HG03060 (cell line): ENCODE measurements at regions not wholly inside any gene's neighbourhood (a gene's known extent, or its start where the extent isn't known, plus 50 kb on each side); places are given as distances from the start of the nearest gene placed in this dataset.

ENCODE experiments used
- ATAC-seq: cut with Tn5 transposase; IDR thresholded peaks from one replicate; pipeline ENCODE4 v1.9.1; 2021; ENCODE audit warnings: low read depth, moderate number of reproducible peaks; ENCODE audit not compliant: unreplicated experiment

DNA sequence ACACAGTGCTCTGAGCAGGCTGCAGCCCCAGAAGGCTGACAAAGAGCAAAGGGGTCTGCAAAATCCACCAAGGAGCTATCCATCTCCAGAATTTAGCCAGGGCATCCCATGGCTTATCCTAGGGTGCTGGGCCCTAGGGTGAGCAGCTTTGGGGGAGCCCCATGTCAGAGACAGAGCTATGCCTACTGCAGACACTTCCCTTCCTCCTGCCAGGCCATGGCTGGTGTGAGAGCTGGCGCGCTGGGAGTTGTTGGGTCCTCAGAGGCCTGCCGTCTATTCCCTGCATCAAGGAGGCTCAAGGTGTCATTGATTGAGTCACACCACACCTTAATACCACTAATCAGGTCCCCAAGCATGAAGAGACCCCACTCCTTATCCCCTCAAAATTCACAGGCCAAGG, 85.3 kb upstream of the TP53I11 start:
- ATAC-seq: no peak

DNA sequence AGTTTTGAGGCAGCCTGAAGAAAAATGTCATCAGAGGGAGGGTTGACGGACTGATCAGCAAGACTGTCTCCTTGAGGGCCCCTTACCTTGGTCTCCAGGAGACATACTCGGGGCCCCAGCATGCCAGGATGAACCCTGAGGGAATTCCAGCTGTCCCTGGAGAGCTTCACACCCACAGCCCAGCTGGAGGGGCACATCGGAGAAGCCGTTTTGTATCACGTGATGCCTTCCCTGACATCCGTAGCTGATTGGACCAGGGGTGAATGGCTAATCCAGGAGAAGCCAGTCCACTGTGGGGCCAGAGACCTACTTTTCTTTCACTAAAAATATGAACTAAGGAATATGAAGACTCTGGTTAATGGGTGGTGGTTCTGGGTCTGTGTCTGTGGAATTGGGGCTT, 86.0 kb upstream of the TP53I11 start:
- ATAC-seq: no peak

DNA sequence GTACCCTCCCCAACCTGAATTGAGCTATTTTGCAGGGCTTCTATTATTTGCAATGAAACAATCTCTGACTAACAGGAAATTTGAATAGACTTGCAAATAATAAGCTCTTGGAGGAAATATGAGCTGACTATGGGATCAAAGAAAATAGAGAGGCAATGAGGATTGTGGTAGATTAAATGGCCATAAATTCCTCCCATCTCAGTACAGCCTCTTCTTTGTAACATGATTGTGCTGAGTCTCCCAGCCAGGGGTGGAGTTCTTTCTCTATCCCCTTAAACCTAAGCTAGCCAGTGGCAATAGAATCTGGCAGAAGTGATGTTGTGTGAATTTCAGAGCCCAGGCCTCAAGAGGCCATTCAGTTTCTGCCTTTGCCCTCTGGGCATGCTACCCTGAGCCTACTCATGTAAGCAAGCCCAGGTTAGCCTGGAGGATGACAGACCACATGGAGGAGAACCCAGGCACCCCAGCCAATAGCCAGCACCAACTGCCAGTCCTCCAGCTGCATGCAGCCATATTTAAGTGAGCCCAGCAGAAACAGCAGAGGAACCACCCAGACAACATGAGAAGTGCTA, 86.8 kb upstream of the TP53I11 start:
- ATAC-seq: no peak

DNA sequence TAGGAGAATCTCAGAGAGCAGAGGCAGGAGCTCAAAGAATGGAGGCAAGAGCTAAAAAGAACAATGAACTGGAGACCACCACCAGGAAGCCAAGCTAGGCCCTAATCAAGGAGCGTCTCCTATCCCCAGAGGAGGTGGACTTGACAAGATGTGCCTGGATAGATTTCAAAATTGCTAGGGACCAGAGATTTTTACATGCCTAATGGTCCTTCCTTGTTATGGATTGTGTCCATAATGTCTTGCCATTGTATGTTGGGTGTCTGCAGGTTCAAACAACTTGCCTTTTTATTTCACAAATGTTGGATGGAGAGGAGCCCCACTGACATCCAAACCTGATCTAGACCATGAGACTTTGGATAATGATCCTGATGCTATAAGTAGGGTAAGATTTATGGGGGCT, 88.2 kb upstream of the TP53I11 start:
- no peak for ATAC-seq

DNA sequence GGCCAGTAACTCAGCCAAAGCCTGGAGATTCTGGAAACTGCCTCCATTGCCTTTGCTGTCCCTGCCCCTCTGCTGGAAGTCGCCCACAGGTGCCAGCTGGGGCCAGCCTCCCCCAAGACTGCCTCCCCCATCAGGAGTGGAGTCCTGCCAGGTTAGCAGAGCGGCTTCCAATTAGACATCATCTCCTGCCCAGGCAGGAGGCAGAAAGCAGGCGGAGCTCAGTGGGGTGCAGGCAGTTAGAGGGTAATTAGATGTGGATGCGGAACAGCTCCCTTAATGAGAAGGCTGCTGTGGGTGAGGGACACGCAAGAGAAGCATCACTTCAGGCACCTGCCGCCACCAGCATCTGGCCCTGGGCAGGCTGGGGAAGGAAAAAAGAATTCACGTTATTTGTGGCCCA, 90.9 kb upstream of the TP53I11 start:
- no peak for ATAC-seq

DNA sequence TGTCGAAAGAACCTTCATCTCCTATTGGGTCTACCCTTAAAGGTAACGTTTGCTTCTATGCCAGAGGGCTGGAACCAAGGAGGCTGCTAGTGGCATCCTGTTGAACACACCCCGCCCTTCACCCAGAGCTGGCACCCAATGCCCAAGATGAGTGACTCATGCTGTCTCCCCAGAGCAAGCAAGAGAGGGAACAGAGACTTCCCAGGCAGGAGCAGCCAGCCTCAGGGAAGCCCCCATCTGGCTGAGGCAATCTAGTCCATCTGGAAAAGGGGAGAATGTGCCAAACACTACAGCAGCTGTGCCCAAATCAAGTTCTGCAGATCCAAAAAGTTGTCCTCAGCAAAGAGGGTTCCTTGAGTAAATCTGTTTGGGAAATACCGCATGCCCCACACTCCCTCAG, 91.9 kb upstream of the TP53I11 start:
- ATAC-seq: no peak

DNA sequence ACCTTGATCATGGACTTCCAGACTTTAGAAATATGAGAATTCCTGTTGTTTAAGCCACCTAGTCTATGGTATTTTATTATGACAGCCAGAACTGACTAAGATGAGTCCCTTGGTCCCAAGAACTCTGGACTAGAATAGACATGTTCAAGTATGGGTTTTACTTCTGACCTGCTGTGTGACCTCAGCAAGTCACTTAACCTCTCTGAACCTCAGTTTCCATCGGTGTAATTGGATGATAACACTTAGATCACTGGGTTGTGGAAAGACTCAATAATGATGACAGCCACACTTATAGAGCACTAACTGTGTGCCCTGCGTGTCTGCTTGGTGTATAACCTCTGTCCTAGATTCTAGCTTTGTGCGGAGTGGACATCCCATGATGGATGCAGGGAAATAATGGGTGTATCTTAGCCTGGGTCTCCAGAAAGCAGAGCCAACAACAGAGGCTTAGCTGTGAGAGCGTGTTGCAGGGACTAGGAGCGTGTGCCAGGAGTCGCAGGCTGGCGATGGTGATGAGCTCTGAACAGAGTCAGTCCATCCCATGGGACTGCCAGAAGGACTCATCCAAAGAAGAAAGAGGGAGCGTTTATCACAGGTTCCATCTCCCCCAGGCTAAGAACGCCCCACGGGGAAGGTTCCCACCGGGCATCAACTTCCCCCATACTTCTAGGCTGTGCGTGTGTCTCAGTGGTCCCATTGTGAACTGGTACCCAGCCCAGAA, 93.2 kb upstream of the TP53I11 start:
- ATAC-seq: no peak

DNA sequence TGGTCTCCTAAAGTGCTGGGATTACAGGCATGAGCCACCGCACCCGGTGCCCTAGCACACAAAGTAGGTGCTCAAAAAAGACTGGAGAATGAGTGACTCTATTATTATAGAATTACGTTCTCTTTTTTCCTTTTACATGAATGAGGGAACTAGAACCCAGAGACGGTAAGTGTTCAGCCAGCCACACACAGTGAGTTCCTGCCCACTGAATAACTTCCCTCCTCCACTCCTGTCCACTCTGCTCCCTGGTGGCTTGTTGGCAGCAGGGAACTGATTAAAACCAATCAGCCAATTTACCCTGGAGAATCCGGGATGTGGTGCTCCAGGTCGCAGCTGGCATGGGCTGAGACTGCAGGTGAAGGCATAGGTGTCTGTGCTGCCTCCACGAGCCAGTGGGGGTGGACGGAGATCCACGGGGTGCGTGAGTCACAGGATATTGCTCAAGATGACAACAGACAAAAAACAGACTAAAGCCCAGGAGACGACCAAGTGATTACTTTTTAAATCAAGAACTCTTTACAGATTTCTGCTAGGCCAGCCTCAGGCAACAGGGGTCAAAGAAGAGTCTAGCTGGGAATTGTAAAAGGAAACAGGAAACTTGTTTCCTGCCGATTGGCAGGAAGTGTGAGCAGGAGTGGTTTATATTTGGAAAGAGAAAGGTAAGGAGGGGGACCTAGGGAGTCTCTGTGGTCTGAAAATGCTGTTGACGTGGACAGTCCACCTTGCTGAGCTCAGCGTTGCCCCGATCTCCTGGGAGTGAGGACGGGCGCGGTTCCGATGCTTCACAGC, 95.2 kb upstream of the TP53I11 start:
- ATAC-seq: no peak

DNA sequence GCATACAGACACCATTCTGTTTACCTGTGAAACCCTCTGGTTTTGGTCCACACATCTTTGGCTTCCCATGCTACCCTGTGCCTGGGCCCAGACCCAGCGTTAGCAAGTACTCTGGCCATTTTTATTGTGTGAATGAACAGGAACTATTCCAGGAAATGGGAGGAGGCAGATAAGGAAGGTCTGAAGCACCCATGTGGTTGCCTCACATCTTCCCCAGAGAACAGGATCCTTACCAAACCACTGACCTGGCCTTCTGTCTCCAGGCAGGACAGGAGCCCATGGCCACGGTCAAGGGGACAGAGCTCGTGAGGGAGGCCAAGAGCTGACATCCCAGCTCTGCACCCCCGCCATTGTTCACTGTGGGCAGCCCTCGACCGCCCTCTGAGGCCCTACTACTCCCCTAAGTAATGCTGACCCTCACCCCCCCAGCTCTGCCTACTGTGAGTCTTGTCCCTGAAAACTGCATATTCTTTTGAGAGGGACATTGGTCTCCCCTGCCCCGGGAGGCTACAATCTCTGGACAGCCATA, 97.7 kb upstream of the TP53I11 start:
- ATAC-seq: no peak

DNA sequence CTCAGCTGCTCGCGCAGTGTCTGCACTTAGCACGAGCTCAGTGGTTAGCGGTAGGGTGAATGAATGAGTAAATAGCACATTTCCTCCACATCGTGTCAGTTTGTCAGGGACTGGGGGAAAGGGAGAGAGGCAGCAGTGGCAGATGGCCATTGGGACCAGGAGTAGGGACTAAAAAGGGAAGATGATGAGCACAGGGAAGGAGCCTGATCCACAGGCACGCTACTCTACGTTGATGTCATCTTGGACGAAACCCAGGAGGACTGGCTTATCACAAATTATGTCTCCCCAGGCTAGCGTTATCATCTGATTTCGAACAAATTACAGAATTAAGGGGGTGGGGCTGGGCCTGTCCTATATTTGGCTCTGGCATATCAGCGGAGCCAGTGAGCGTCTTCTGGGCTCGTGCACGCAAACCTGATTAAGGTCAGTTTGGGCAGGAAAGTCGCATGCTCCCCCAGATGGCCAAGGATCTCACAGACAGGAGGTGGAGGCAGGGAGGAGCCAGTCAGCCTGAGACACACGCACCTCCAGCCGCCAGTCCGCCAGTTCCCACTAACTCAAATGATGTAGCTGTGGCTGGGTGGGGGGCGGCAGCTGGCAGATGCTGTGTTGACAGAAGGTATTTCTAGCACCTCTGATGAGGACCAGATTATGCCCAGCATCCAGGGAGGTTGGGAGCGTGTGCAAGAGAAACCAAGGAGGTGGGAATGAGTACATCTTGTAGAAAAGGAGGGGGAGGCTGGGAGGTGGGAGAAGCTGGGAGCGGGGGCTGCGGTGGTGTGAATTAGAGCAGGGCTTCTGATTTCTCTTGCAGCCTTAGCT, 97.4 kb upstream of the PRDM11 start:
- no peak for ATAC-seq

DNA sequence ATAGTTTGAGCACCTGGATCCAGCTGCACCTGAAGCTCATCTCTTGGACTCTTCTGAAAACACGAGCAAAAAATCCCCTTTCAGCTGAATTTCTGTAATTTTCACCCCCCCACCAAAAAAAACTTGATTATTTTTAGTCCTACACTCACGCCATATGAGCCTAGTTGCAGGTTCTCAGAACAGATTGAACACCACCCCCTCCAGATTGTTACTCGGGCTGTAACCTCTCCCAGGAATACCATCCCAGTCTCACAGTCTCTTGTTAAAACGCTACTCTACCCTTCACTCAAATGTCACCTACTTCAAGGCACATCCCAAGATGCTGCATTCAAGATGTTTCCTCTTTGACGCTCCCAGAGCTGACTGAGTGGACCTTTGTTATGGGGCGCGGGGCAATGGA, 96.3 kb upstream of the PRDM11 start:
- ATAC-seq: no peak

DNA sequence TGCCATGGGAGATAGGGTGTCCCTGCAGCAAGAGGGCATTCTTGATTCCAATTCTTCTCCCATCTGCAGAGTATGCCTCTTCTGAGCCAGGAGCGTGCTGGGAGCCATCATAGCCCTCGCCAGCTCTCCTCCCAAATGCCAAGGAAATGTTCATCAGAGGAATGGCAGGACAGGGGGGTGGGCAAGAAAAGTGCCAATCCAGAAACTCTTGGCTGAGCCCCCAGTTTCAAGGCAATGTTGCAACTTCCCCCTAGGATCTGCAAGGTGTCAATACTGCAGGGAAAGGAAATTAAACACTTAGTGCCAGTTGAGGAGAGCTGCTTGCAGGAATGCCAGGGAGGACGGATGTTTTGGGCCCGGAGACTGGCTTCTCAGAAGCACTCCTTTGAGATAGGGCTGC, 94.8 kb upstream of the PRDM11 start:
- no peak for ATAC-seq

DNA sequence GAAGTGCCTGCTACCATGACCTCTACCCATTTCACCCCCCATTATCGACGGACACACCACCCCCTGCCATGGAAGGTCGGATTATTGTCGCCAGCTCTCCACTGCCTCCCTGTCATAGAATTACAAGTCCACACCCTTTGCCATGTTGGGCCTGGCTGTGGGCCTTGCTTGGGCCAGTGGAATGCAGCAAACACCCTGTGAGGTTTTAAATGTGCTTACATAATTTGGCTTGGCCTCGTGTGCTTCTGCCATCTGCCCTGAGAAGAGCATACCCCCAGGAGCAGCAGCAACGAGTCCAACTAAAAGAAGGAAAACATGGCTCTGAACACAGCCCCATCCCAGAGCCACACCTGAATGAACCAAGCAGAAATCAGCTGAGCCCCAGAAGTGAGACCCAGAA, 94.1 kb upstream of the PRDM11 start:
- no peak for ATAC-seq

DNA sequence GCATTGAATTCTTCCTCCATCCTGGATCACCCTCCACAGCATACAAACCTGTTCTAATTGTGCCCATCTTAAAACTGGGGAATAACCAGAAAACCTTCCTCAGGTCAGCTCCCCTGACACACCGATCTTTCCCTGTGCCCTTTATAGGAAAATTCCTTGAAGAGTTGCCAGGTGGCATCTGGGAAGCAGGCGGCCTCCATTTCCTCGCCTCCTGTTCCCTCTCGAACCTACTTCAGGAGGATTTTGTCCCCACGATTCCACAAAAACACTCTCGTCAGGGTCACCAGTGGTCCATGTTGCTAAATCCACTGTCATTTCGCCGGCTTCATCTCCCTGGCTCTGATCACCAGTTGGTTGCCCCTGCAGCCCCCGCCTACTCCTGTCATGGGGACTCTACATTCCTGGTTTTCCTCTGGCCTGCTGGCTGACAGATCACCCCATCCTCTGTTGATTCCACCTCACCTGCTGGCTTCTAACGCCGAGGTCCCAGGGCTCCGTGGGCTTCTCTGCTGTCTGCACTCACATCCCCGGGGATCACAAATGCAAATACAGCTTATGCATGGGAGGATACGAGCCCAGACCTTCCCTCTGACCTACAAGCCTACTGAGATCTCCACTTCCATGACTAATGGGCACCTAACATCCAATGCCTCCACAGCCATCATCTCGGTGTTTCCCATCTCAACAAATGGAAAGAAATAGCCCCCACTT, 92.5 kb upstream of the PRDM11 start:
- no peak for ATAC-seq

DNA sequence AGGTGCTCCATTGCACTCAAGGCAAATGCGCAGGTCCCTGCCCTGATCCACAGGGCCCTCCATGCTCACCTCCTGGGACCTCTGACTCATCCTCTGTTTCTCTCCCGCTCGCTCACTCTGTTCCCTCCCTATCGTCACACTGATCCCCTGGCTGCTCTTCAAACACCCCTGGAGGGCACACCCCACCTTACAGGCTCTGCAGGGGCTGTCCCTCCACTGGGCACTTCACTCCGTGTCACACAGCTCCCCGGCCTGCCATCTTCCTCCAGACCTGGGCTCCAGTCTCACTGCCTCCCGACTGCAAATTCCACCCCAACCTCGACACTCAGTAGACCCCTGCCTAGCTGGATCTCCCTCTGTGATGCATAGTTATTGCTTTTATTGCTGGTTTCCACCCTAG, 91.5 kb upstream of the PRDM11 start:
- no peak for ATAC-seq

DNA sequence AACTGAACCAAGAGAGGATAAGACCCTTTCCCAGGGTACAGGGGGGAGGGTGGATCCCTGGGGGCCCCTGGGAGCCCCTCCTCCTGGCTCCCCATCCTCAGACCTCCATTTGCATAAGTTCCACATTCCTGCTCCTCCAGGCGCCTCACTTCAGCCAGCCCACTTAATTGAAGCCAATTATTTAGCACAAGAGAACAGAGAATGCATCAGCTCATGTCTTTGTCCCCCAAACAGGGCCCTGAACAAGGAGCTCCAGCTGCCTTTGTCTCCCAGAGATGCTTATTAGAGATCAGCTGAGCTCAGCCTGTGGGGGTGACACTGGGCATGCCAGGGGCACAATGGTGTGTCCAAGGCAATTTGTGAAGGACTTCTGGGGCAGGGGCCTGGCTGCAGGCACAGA, 89.9 kb upstream of the PRDM11 start:
- no peak for ATAC-seq

DNA sequence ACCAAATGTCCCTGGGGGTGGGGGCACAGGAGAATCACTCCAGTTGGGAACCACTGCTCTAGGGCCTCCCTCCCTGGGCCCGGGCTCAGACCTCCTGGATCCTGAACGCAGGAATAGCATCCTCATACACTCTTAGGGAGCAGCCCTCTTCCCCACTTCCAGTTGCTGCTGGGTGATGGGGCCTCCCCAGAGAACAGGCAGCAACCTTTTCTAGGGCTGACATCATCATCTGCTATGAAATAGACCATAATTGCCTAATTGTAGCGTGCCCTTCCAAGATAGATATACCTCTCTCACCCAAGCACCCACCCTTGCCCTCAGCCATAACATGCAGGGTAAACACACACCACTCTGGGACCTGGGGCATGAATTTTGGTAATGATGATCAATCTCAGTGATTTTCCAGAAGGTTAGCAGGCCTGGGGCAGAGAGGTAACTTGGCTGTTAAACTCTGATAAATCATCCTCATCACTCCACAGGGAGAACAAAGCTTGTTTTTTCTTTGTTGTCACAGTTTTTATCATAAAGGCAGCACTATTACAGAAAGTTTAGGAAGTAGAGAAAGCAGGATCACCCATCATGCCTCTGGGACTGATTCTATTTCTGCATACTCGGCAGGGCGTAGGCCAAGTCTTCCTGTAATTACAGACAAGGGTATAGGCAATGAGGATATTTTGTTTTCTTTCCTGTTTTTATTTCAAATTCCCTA, 88.3 kb upstream of the PRDM11 start:
- ATAC-seq: no peak

DNA sequence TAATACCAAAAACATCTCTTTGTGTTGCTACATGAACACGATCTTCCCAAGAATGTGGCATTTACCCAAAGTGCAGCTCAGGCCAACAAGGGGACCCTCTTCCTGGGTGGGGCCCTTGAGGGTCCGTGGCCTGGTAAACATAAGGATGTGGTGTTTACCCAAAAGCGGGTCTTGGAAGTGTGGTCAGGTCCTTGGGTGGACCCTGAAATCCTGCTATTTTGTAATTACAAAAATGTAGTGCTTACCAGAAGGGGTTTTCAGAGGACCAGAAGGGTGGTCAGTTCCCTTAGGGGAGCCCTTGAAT, 87.8 kb upstream of the PRDM11 start:
- no peak for ATAC-seq

DNA sequence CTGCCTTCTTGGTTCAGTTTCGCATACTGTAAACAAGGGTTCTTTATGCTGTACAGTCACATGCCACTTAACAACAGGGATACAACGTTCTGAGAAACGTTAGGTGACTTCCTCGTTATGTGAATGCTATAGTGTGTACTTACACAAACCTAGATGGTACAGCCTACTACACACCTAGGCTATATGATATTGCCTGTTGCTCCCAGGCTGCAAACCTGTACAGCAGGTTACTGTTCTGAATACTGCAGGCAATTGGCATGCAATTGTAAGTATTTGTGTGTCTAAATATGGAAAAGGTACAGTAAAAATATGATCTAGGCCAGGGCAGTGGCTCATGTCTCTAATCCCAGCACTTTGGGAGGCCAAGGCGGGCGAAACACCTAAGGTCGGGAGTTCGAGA, 85.7 kb upstream of the PRDM11 start:
- ATAC-seq: no peak

DNA sequence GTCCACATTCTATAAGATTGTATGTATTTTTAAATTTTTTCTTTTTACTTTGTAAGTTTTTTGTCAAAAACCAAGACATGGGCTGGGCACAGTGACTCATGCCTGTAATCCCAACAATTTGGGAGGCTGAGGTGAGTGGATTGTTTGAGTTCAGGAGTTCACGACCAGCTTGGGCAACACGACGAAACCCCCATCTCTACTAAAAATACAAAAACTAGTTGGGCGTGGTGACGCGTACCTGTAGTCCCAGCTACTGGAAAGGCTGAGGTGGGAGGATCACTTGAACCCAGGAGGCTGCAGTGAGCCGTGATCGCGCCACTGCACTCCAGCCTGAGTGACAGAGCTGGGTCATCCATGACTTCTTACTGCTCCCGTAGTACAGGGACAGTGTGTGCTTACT, 84.8 kb upstream of the PRDM11 start:
- no peak for ATAC-seq
